HEK293 (cell line): ENCODE measurements at regions not wholly inside any gene's neighbourhood (a gene's known extent, or its start where the extent isn't known, plus 50 kb on each side); places are given as distances from the start of the nearest gene placed in this dataset.

ENCODE experiments used
- CTCF ChIA-PET: fragments of 350-600 bp; formaldehyde crosslinking; extraction: SDS; loops from one replicate; lab custom pipeline; 2021; ENCODE audit warnings: antibody characterized with exemption; lab: Yijun Ruan, JAX
- POLR2A ChIA-PET: fragments of 300-600 bp; formaldehyde crosslinking; extraction: SDS; loops from one replicate; lab custom pipeline; 2020; ENCODE audit warnings: antibody characterized with exemption, inconsistent platforms; lab: Yijun Ruan, JAX
- H3K27ac ChIP-seq: fragments of 200-500 bp; sonication (Bioruptor generic); 2 replicates; pipeline ENCODE4 v1.5.1; 2014; ENCODE audit warnings: low read depth, low read length, control low read depth, inconsistent platforms; ENCODE audit errors: extremely low read depth
- H3K36me3 ChIP-seq, 2 experiments: fragments of 200-500 bp in 1 of 2; sonication (Bioruptor generic) in 1 of 2; 1 replicate in 1 of 2; 2 replicates in 1 of 2; pipeline ENCODE4 v1.5.1; 2014 to 2017; ENCODE audit warnings: inconsistent platforms in 2 of 2, low read length in 2 of 2; ENCODE audit not compliant: control insufficient read depth in 2 of 2, insufficient read depth in 1 of 2
- H3K4me1 ChIP-seq: fragments of 200-500 bp; sonication (Bioruptor generic); 2 replicates; pipeline ENCODE4 v1.5.1; 2014; ENCODE audit warnings: mild to moderate bottlenecking, low read length, inconsistent platforms; ENCODE audit not compliant: control insufficient read depth, insufficient read depth
- H3K4me3 ChIP-seq: 2 replicates; pipeline ENCODE4 v1.5.1; 2011; ENCODE audit warnings: low read depth, mild to moderate bottlenecking, control low read depth, low read length, moderate library complexity
- H3K9me3 ChIP-seq: fragments of 200-500 bp; sonication (Bioruptor generic); 2 replicates; pipeline ENCODE4 v1.5.1; 2014; ENCODE audit warnings: low read depth, low read length, inconsistent platforms; ENCODE audit not compliant: control insufficient read depth, insufficient read depth
- CTCF ChIP-seq: fragments of 450-650 bp; formaldehyde crosslinking; IDR thresholded peaks from 2 replicates; pipeline ENCODE4 v1.5.1; 2016; ENCODE audit warnings: missing biosample characterization, missing genetic modification characterization
- EGR2 ChIP-seq: fragments of 450-650 bp; formaldehyde crosslinking; IDR thresholded peaks from 2 replicates; pipeline ENCODE4 v1.5.1; 2016; ENCODE audit warnings: low read depth, missing biosample characterization, missing genetic modification characterization
- GLIS1 ChIP-seq: fragments of 450-650 bp; formaldehyde crosslinking; IDR thresholded peaks from 2 replicates; pipeline ENCODE4 v1.5.1; 2016; ENCODE audit warnings: missing biosample characterization, missing genetic modification characterization
- GLIS2 ChIP-seq: fragments of 450-650 bp; formaldehyde crosslinking; IDR thresholded peaks from 2 replicates; pipeline ENCODE4 v1.5.1; 2016; ENCODE audit warnings: missing biosample characterization, missing genetic modification characterization
- KLF1 ChIP-seq: fragments of 450-650 bp; formaldehyde crosslinking; IDR thresholded peaks from 2 replicates; pipeline ENCODE4 v1.5.1; 2016; ENCODE audit warnings: missing biosample characterization, missing genetic modification characterization
- SCRT1 ChIP-seq: fragments of 450-650 bp; formaldehyde crosslinking; IDR thresholded peaks from 2 replicates; pipeline ENCODE4 v1.5.1; 2016; ENCODE audit warnings: missing biosample characterization, missing genetic modification characterization, borderline replicate concordance
- ZBTB7A ChIP-seq: fragments of 450-650 bp; formaldehyde crosslinking; IDR thresholded peaks from 2 replicates; pipeline ENCODE4 v1.5.1; 2016; ENCODE audit warnings: low read depth, missing biosample characterization, missing genetic modification characterization
- ZNF133 ChIP-seq: fragments of 450-650 bp; formaldehyde crosslinking; IDR thresholded peaks from 2 replicates; pipeline ENCODE4 v1.5.1; 2016; ENCODE audit warnings: missing biosample characterization, missing genetic modification characterization
- ZNF175 ChIP-seq: fragments of 450-650 bp; formaldehyde crosslinking; IDR thresholded peaks from 2 replicates; pipeline ENCODE4 v1.5.1; 2016; ENCODE audit warnings: missing biosample characterization, missing genetic modification characterization
- ZNF18 ChIP-seq: fragments of 450-650 bp; formaldehyde crosslinking; IDR thresholded peaks from 2 replicates; pipeline ENCODE4 v1.5.1; 2016; ENCODE audit warnings: missing biosample characterization, missing genetic modification characterization
- ZNF529 ChIP-seq: fragments of 450-650 bp; formaldehyde crosslinking; IDR thresholded peaks from 2 replicates; pipeline ENCODE4 v1.5.1; 2017; ENCODE audit warnings: missing genetic modification characterization, missing biosample characterization; ENCODE audit not compliant: insufficient replicate concordance
- ZNF558 ChIP-seq: fragments of 450-650 bp; formaldehyde crosslinking; IDR thresholded peaks from 2 replicates; pipeline ENCODE4 v1.5.1; 2016; ENCODE audit warnings: missing biosample characterization, missing genetic modification characterization
- ZNF624 ChIP-seq: fragments of 450-650 bp; formaldehyde crosslinking; IDR thresholded peaks from 2 replicates; pipeline ENCODE4 v1.5.1; 2017; ENCODE audit warnings: missing biosample characterization, missing genetic modification characterization
- ZNF645 ChIP-seq: fragments of 450-650 bp; formaldehyde crosslinking; IDR thresholded peaks from 2 replicates; pipeline ENCODE4; 2016; ENCODE audit warnings: missing biosample characterization, missing genetic modification characterization
- ZNF658 ChIP-seq: fragments of 450-650 bp; formaldehyde crosslinking; IDR thresholded peaks from 2 replicates; pipeline ENCODE4; 2016; ENCODE audit warnings: missing biosample characterization, missing genetic modification characterization
- ZNF76 ChIP-seq: fragments of 450-650 bp; formaldehyde crosslinking; IDR thresholded peaks from 2 replicates; pipeline ENCODE4; 2016; ENCODE audit warnings: low read depth, missing biosample characterization, missing genetic modification characterization, borderline replicate concordance
- TF ChIP-seq, protein P1 (sequence below): fragments of 450-650 bp; formaldehyde crosslinking; IDR thresholded peaks from 2 replicates; pipeline ENCODE4 v1.5.1; 2016; ENCODE audit warnings: missing biosample characterization, missing genetic modification characterization, low read depth

DNA sequence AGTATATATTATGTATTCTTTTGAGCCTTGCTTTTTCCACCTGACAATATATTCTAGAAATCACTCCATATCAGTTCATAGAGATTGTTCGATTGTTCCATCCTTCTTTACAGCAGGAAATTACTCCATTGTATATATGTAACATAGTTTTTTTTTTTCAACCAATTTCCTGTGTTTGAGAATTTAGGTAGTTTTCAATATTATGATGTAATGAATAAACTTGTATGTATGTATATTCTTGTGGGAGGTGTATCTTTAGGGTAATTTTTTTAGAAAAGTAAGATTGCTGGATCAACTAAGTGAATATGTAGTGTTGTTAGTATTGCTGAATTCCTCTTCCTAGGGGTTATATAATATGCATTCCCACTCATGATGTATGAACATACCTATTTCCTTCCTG lies 165.9 kb upstream of the PITX1 start:
- Histone ChIP-seq H3K4me1 (no peaks in the 10 kb centered on the region), H3K9me3 (no peaks in the 10 kb centered on the region), H3K4me3 (no peak overlapping the region), H3K27ac (no peak overlapping the region), H3K36me3 (no peaks in the 10 kb centered on the region)
- TF ChIP-seq, protein P1, sequence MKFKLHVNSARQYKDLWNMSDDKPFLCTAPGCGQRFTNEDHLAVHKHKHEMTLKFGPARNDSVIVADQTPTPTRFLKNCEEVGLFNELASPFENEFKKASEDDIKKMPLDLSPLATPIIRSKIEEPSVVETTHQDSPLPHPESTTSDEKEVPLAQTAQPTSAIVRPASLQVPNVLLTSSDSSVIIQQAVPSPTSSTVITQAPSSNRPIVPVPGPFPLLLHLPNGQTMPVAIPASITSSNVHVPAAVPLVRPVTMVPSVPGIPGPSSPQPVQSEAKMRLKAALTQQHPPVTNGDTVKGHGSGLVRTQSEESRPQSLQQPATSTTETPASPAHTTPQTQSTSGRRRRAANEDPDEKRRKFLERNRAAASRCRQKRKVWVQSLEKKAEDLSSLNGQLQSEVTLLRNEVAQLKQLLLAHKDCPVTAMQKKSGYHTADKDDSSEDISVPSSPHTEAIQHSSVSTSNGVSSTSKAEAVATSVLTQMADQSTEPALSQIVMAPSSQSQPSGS (tag by site-specific recombination), result peak; percentile 59
- TF ChIP-seq SCRT1 (tag by site-specific recombination), result no peak
- no peak for TF ChIP-seq ZNF624
- TF ChIP-seq GLIS1, result no peak
- TF ChIP-seq ZBTB7A (tag by site-specific recombination), result no peak
- TF ChIP-seq ZNF558 (tag by site-specific recombination), result no peak
- TF ChIP-seq ZNF645 (tag by site-specific recombination), result no peak
- no peak for TF ChIP-seq ZNF658 (tag by site-specific recombination)
- TF ChIP-seq ZNF18 (tag by site-specific recombination), result no peak
- POLR2A ChIA-PET, result no interaction called here
- CTCF ChIA-PET, result no interaction called here

DNA sequence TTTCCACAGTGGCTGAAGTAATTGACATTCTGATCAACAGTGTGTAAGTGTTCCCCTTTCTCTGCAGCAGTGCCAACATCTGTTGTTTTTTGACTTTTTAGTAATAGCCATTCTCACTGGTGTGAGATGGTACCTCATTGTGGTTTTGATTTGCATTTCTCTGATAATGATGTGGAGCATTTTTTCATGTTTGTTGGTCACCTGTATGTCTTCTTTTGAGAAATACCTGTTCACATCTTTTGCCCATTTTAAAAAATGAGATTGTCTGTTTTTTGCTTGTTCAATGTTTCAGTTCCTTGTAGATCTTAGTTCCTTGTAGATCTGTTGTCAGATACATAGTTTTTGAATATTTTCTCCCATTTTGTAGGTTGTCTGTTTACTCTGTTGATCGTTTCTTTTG lies 162.5 kb upstream of the PITX1 start:
- Histone ChIP-seq H3K27ac (no peak overlapping the region), H3K36me3 (no peaks in the 10 kb centered on the region), H3K4me1 (no peaks in the 10 kb centered on the region), H3K9me3 (no peaks in the 10 kb centered on the region), H3K4me3 (no peak overlapping the region)
- ChIA-PET CTCF (interaction anchor here (0.6 kb wide), 1 partner anchor 124 kb away, joined by 3 read pairs; no protein-coding TSS in a partner anchor), POLR2A (no interaction called here)
- no peak for TF ChIP-seq CTCF (tag by site-specific recombination)

GRCh38 chr5:135195270-135195608 lies 161.2 kb upstream of the PITX1 start:
- CTCF ChIA-PET, result interaction anchor here (0.6 to 2.0 kb wide), 3 partner anchors 10 to 278 kb away, joined by 3 to 11 read pairs (median 3); no protein-coding TSS in a partner anchor
- Histone ChIP-seq H3K4me3 (no peak overlapping the region), H3K4me1 (no peaks in the 10 kb centered on the region), H3K9me3 (no peaks in the 10 kb centered on the region)
- no peak for TF ChIP-seq ZNF529 (tag by site-specific recombination)
- no peak for TF ChIP-seq KLF1 (tag by site-specific recombination)
- no peak for TF ChIP-seq ZNF133
- TF ChIP-seq ZNF624, result no peak
- TF ChIP-seq EGR2, result no peak
- TF ChIP-seq ZNF76, result no peak
- TF ChIP-seq ZNF175 (tag by site-specific recombination), result no peak
- TF ChIP-seq GLIS2 (tag by site-specific recombination), result no peak
- TF ChIP-seq, all 188 proteins: peak for 0
- H3K36me3 ChIP-seq, result no peaks in the 10 kb centered on the region
- POLR2A ChIA-PET, result no interaction called here
- no peak overlapping the region for H3K27ac ChIP-seq
